Stimulated activated CD8-positive, alpha-beta memory T cell treated with anti-CD3 and anti-CD28 coated beads, Interleukin-12 subunit alpha, Interleukin-12 subunit beta, amount 100 ng/mL, for 4 hours (primary cell): ENCODE measurements at regions not wholly inside any gene's neighbourhood (a gene's known extent, or its start where the extent isn't known, plus 50 kb on each side); places are given as distances from the start of the nearest gene placed in this dataset.
"Not testable (repeated sequence)": the region's sequence is repeated elsewhere in the genome, so short reads cannot be mapped to it uniquely, and the experiment has no call there.

Experiments
- DNase-seq: peaks from one replicate; pipeline ENCODE4 v3.0.0-alpha.2; 2020; ENCODE audit warnings: low read depth

- no peak for DNase-seq
Measured at GRCh38 chr1:87957331-87957730, 628.7 kb downstream of the LMO4 start.

- DNase-seq = no peak
Measured at GRCh38 chr1:87958201-87958600, 629.5 kb downstream of the LMO4 start.

GRCh38 chr1:87958716-87959115 lies 630.0 kb downstream of the LMO4 start:
- DNase-seq = no peak

GRCh38 chr1:87959236-87959635 lies 630.6 kb downstream of the LMO4 start:
- no peak for DNase-seq

GRCh38 chr1:87961992-87962391 lies 633.3 kb downstream of the LMO4 start:
- no peak for DNase-seq

GRCh38 chr1:87963556-87963955 lies 634.9 kb downstream of the LMO4 start:
- no peak for DNase-seq

GRCh38 chr1:87965193-87965592 lies 636.5 kb downstream of the LMO4 start:
- DNase-seq = no peak

GRCh38 chr1:87968197-87968955 lies 639.7 kb downstream of the LMO4 start:
- DNase-seq = no peak

- no peak for DNase-seq
Measured at GRCh38 chr1:87969040-87969439, 640.4 kb downstream of the LMO4 start.

- DNase-seq = no peak
Measured at GRCh38 chr1:87972811-87973210, 644.1 kb downstream of the LMO4 start.

GRCh38 chr1:87973896-87974295 lies 645.2 kb downstream of the LMO4 start:
- no peak for DNase-seq

GRCh38 chr1:87976316-87976715 lies 647.6 kb downstream of the LMO4 start:
- no peak for DNase-seq

- no peak for DNase-seq
Measured at GRCh38 chr1:87977145-87977544, 648.5 kb downstream of the LMO4 start.

- no peak for DNase-seq
Measured at GRCh38 chr1:87979079-87979478, 650.4 kb downstream of the LMO4 start.

GRCh38 chr1:87980494-87980893 lies 651.8 kb downstream of the LMO4 start:
- DNase-seq = no peak

GRCh38 chr1:87981386-87981785 lies 652.7 kb downstream of the LMO4 start:
- no peak for DNase-seq

GRCh38 chr1:87981810-87982209 lies 653.1 kb downstream of the LMO4 start:
- no peak for DNase-seq

- DNase-seq = no peak
Measured at GRCh38 chr1:87983841-87984240, 655.2 kb downstream of the LMO4 start.

- DNase-seq = no peak
Measured at GRCh38 chr1:87985071-87985470, 656.4 kb downstream of the LMO4 start.

- no peak for DNase-seq
Measured at GRCh38 chr1:87986130-87986866, 657.6 kb downstream of the LMO4 start.

- DNase-seq = no peak
Measured at GRCh38 chr1:87989346-87989745, 660.7 kb downstream of the LMO4 start.

- not testable (repeated sequence) for DNase-seq
Measured at GRCh38 chr1:87992536-87992935, 663.9 kb downstream of the LMO4 start.

GRCh38 chr1:87993051-87993450 lies 664.4 kb downstream of the LMO4 start:
- DNase-seq = no peak

- no peak for DNase-seq
Measured at GRCh38 chr1:87999852-88000251, 671.2 kb downstream of the LMO4 start.
